HG03045 (cell line): ENCODE measurements at regions not wholly inside any gene's neighbourhood (a gene's known extent, or its start where the extent isn't known, plus 50 kb on each side); places are given as distances from the start of the nearest gene placed in this dataset.
"Not testable (repeated sequence)": the region's sequence is repeated elsewhere in the genome, so short reads cannot be mapped to it uniquely, and the experiment has no call there.

Source experiments
- ATAC-seq: cut with Tn5 transposase; IDR thresholded peaks from one replicate; pipeline ENCODE4 v1.9.1; 2021; ENCODE audit warnings: mild to moderate bottlenecking, moderate library complexity; ENCODE audit not compliant: unreplicated experiment

GRCh38 chr6:164602415-164602814, 707.0 kb downstream of the C6orf118 start:
- ATAC-seq = not testable (repeated sequence)

- no peak for ATAC-seq
Observed at GRCh38 chr6:164581563-164581962, 727.8 kb downstream of the C6orf118 start.

DNA sequence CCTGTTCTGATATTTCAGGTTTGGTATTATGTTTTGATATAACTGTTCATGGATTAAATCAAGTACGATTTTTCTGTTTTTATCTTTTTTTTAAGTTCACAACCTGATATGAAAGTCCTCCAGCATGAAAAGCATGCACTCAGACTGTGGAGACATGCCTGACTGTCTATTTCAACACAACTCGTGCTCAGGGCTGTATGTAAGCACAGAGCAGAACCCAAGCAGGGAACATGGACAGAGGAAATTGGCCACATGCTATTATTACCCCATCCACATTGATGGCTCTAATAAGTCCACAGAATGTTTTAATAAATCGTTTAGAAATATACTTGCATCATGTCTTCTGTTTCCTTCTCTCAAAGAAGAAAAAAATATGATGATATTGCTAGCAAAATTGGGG, 730.4 kb downstream of the C6orf118 start:
- no peak for ATAC-seq

DNA sequence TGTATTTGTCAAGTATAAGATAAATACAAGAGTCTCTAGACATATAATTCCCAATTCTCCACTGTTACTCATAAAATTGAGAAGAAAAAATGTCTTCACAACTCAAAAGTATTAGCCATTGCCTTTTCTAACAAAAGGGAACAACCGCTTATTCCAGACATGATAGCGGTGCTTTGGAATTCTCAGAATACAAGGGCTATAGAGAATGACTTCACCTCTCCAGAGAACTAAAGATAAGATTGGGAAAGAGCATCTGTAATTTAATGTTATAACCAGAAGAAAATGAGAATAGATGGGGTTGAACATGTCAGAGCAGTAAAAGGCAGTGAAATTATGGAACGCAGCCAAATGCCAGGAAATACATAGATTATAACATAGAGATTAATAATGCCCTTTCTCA, 730.8 kb downstream of the C6orf118 start:
- no peak for ATAC-seq

DNA sequence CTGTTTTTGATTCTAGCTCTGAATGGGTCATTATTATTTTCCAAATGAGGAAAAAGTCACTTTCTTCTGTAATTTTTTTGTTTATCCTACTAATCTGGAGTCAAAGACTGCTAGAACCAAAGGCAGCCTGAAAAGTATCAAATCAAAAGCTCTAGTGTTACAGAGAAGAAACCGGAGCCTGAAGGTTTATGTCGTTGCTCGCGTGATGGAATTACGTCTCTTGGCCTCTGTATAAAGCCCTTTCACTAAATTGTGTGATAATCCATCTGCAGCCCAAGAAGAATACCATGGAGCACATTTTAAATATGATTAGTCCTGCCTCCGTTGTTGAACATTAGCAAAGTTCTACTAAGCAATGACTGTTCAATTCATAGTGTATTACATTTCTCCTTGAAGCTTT, 738.6 kb downstream of the C6orf118 start:
- ATAC-seq = no peak

DNA sequence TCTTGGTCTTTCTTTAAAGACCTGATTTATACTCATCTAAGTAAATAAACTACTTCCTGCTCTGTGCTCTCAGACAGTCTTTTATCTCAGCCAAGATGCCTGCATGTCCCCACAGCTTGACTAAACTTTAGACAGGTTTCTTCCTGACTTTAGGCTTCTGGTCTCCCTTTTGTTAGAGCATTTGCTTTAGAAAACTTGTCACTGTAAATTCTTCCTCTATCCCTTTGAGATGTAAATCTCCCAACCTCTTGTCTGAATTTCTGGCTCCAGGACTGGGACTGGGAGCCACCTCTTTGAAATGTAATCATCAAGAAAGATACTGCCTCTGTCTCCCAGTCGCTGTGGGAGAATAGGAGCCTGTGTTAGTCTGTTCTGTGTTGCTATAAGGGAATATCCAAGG, 739.9 kb downstream of the C6orf118 start:
- ATAC-seq = no peak

GRCh38 chr6:164563924-164564323, 745.5 kb downstream of the C6orf118 start:
- no peak for ATAC-seq

DNA sequence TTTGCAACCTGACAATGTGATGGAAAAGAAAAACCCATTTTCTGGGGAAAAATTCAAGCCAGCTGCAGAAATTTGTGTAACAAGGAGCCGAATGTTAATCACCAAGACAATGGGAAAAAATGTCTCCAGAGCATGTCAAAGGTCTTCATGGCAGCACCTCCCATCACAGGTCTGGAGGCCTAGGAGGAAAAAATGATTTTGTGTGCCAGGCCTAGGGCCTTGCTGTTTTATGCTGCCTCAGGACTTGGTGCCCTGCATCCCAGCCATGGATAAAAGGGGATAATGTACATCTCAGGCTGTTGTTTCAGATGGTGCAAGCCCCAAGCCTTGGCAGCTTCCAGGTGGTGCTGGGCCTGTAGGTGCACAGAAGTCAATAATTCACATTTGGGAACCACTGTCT, 747.7 kb downstream of the C6orf118 start:
- no peak for ATAC-seq

- no peak for ATAC-seq
Observed at GRCh38 chr6:164554700-164555476, 754.5 kb downstream of the C6orf118 start.

- no peak for ATAC-seq
Observed at GRCh38 chr6:164554226-164554625, 755.2 kb downstream of the C6orf118 start.

DNA sequence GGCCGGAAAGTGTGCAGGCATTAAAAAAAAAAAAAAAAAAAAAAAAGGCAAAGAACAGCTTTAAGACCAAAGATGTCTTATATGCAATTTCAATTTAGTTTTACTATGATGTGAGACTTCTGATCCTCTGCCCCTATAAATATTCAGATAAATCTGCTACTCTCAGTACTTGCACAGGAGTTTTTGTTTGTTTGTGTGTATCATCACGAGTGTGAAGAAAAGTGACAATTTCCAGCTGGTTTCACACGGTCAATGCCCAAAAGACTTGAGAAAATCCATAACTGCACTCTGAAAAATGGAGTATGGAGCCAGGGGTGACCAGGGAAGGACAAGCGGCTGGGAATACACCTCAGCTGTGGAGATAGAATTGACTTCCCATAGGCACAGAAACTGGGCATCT, 757.7 kb downstream of the C6orf118 start:
- ATAC-seq = no peak

- no peak for ATAC-seq
Observed at GRCh38 chr6:164547076-164547475, 762.3 kb downstream of the C6orf118 start.

DNA sequence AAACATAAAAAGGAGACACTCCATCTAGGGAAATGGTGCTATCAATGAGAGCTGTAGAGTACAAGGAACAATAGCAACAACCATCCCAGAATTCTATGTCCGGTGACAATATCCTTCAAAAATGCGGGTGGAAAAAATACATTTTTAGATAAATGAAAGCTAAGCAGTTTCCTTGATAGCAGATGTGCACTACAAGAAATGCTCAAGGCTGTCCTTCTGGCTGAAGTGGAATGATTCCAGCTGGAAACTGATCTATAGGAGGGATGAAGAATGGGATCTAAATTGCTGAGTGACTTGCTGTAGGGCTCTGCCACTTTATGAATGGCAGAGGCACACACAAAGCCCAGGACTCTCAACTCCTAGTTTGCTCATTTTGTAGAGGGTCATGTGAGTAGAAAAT, 763.1 kb downstream of the C6orf118 start:
- no peak for ATAC-seq

DNA sequence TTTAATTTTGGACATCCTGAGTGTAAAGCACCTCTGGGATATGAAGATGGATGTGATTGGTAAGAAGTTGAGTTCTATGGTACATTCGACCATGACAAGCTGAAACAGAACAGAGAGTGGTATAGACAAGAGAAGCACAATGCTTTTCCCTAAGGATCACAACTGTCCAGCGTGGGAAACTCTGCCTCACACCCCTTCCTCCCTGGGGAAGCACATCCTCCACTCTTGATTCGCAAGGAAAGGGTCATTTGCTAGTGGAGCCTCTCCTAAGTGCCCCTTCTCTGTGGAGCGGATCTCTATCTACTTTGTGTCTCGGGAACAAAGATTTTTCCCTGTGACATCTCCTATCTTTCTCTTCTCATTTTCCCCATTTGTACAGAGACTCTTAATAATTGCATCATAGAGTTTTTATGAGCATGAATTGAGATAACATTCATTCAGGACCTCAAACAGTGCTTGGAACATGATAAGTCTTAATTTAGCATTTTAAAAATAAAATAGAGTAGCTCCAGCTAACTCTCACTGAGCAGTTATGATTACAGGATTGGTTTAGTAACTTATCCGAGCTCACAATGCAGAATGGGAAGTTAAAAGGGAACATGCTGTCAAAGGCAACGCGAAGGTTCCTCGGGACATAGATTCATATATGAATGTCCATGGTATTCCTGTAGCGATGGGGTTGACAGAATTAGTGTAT, 775.2 kb downstream of the C6orf118 start:
- ATAC-seq = no peak

DNA sequence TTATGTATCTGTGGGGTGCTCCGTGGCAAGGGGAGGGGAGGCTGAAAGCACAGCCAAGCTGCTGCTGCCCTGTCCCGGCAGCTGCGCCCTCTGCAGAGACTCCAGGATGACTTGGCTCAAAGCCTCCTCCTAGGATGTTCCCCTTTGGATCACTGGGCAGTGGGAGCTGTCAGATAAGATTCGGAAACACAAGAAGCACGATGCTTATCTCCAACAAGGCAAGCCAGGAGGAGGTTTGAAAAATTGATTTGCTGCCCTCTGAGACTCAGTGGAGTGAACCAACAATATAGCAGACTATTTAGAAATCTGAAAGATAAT, 776.4 kb downstream of the C6orf118 start:
- ATAC-seq = no peak

DNA sequence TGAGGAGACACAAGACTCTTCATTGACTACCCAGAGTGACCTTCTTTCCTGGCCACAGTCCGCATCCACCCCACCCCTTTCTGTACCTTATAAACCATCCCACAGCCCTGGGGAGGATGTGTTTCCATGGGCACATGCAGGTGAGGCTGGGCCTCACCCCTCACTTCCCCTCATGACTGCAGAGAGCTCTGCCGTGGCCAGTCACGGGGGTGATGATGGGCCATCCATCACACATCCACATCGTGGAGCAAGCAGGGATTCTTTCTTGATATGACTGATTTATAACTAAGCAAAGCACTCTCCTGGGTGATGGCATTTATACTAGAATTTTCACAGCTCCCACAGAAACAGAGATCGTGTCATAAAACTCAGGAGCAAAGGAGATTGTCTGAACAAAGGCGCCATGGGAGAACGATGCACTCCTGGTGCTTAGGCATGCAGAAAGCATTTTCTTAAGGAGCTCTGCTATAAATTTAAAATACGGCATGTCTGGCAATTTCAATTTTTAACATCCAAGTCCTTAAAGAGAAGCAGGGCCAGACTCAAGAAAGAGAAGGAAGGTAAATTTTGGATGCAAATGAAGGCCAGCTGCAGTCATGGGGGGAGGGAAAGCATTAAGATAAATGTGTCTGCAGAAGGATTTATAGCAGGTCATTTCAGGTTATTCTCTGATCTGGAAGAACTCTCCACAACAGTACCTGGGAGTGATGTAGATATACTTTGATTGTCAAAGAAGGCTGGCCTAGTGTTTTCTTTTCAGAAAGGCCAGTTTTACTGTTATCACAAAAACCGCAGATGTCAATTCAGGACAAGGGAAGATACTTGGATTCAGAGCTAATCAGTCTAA, 777.0 kb downstream of the C6orf118 start:
- ATAC-seq = no peak

GRCh38 chr6:164531736-164532135, 777.7 kb downstream of the C6orf118 start:
- ATAC-seq = no peak

DNA sequence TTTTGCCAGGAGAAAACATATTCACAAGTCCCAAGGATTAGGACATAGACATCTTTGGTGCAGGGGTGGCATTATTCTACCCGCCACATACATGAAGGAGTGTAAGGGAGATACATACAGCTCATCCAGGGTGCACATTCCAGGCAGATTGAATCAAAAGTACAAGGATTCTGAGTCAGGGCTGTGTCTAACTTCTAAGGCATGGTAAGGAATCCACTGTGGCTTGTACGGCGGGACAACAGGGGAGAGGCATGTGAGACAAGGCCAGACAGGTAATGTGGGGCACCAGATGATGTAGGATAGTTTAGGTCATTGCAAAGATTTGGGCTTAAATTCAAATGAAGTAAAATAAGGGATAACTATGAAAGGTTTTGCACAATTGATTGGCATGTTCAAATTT, 780.9 kb downstream of the C6orf118 start:
- no peak for ATAC-seq

- no peak for ATAC-seq
Observed at GRCh38 chr6:164523087-164523654, 786.2 kb downstream of the C6orf118 start.

GRCh38 chr6:164520916-164521315, 788.5 kb downstream of the C6orf118 start:
- ATAC-seq = no peak

DNA sequence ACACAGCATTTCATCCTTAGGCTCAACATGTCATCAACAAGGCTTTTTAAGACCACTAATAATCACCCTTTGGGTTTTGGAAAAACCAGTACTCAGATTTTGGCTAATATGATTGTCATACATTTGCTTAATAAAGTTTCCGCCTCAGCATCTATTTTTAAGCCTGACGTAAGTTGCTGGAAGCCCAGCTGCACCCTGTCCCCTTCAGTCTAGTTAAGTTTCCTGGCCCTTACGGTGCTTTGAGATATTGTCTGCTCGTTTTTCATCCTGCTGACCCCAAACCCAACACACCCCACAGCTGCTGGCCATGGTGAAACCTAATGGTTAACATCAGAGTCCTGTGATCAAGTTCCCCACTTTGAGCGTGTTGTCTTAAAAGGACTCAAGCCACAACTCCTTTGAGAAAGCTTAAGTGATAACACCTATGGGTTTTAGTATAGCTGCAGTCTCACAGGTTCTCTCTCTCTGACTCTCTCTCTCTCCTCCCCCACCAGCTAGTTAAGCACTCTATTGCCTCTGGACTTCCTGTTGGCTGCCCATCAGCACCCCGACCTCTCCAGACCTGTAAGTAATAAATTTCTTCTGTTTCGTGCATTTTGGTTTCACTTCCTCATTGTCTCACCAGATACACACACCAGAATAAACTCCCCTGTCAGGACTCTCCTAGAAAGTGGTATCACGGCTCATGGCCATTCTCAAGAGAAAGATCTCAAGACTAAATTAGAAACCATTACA, 802.0 kb downstream of the C6orf118 start:
- no peak for ATAC-seq
